Uterus (tissue), 2 donors: ENCODE measurements at regions not wholly inside any gene's neighbourhood (a gene's known extent, or its start where the extent isn't known, plus 50 kb on each side); places are given as distances from the start of the nearest gene placed in this dataset.

Experiments
- CTCF ChIP-seq, 4 experiments: fragments of 200-600 bp in 2 of 4; fragments of 450-650 bp in 2 of 4; sonication (generic) in 2 of 4; IDR thresholded peaks; one replicate each; pipeline ENCODE4 v1.5.1; 2016 to 2019; ENCODE audit warnings: antibody characterized with exemption in 4 of 4, mild to moderate bottlenecking in 2 of 4, moderate library complexity in 1 of 4
- POLR2A ChIP-seq, 2 donors: fragments of 450-650 bp; IDR thresholded peaks; one replicate each; pipeline ENCODE4 v1.6.1; 2016; ENCODE audit warnings: antibody characterized with exemption in 2 of 2, mild to moderate bottlenecking in 1 of 2, moderate library complexity in 1 of 2

DNA sequence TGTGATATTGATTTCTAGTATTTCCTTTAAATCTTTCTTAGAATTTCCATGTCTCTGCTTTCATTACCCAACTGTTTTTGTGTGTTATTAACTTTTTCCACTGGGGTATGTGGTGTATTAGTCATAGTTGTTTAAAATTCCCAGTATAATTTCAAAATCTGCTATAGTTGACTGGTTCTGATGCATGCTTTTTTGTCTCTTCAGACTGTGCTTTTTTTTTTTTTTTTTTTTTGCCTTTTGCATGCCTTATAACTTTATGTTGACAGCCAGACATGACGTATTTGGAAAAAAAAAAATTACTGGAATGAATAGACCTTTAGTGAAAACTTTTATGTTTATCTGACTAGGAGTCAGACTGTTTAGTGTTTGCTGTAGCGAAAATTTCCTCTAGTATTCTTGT is 580.4 kb downstream of the ANKRD50 start:
- TF ChIP-seq CTCF (IDR thresholded peaks at IDR 0.05): no peak
- no peak for TF ChIP-seq POLR2A (IDR thresholded peaks at IDR 0.05)
